HG03066 (cell line): ENCODE measurements at regions not wholly inside any gene's neighbourhood (a gene's known extent, or its start where the extent isn't known, plus 50 kb on each side); places are given as distances from the start of the nearest gene placed in this dataset.
"Not testable (repeated sequence)": the region's sequence is repeated elsewhere in the genome, so short reads cannot be mapped to it uniquely, and the experiment has no call there.

Experiments
- ATAC-seq: cut with Tn5 transposase; IDR thresholded peaks from one replicate; pipeline ENCODE4 v1.9.1; 2021; ENCODE audit warnings: low read depth; ENCODE audit not compliant: unreplicated experiment

DNA sequence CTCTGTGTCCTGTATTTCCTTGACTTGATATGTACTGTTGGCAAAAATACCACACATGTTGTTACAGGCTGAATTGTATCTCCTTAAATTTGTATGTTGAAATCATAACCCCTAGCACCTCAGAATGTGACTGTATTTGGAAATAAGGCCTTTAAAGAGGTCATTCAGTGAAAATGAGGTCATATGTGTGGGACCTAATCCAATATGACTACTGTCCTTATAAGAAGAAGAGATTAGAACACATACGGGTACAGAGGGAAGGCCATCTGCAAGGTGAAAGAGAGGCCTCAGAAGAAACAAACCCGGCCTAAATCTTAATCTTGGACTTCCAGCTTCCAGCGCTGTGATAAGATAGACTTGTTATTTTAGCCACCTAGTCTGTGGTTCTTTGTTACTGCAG is 202.5 kb downstream of the NUFIP1 start:
- ATAC-seq, result no peak

DNA sequence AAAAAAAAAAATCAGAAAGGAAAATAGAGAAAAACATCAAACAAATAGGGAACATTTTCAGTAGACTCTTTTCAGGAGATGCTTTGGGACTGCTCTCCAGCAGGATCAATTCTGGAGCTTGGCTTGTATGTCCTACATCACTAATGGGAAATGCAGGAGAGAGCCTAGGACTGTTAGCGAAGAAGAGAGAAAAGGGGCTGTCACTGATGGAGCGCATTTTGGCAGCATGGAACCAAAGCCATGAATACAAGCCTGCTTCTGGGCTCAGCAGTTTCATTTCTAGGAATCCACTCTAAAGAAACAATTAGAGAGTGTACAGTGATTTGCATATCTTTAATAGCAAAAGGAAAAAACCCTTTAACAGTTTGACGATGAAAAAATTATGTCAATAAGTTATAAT is 203.9 kb downstream of the NUFIP1 start:
- no peak for ATAC-seq

DNA sequence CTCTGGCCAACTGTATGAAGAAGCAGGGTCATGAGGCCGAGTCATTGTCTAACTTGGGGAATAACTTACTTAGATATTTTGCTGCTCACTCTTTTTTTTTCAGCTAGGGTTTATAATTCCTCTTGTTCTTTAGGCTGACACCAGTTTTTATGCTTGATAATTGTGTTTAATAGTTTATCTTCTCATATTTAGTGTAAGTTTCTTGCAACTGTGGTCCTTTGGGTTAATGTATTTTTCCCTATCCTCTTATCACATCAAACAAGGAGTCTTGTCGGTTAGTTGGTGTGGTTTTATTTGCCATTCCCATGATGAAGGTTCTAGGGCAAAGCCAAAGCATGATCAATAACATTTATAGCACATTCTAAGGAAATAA is 204.6 kb downstream of the NUFIP1 start:
- no peak for ATAC-seq

DNA sequence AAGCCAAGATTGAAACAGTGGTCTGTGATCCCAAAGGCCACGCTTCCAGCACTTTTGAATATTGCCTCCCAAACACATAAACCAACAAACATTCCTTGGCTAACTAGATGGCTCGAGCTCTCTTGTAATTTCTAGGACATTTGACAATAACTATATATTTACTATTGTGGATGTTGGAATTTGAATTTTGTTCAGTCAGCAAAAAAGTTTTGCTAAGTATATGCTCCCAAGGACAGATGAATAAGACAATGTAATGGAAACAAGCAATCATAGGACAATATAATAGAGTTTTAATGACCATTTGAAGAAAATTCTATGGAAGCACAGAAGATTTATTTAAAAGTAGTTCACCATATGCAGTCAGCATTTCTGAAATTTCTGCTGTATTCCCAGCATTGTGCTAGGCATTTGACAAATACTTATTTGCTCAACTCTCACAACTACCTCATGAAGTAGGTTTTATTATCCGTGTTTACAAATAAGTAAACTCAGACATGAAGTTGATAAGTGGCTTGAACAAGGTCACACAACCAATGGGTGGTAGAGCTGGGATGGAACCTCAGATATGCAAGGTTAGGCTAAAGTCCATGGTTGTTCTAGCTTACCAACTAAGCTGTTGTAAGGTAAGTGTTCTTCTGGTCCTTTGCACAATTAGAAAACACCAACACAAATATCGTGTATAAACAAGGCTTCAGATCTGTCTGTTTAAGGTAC is 205.1 kb downstream of the NUFIP1 start:
- ATAC-seq, result no peak

DNA sequence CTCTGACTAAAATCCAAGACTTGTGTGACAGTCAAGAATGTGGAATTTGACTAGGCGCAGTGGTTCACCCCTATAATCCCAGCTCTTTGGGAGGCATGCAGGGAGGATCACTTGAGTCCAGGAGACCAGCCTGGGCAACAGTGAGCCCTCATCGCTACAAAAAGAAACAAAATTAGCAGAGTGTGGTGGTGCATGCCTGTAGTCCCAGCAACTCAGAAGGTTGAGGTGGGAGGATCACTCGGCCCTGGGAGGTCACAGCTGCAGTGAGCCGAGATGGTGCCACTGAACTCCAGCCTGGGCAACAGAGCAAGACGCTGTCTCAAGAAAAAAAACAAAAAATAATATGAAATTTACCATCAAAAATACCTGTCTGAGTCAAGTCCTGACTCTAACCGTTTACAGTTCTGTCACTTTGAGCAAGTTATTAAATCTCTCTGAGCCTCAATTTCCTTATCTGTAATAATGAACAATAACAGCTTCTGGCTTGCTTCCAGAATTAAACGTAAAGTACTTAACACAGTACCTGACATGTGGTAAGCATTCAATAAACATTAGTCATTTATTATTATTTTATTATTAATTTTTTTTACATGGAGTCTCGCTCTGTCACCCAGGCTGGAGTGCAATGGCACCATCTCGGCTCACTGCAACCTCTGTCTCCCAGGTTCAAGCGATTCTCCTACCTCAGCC is 204.6 kb upstream of the TSC22D1 start:
- no peak for ATAC-seq

DNA sequence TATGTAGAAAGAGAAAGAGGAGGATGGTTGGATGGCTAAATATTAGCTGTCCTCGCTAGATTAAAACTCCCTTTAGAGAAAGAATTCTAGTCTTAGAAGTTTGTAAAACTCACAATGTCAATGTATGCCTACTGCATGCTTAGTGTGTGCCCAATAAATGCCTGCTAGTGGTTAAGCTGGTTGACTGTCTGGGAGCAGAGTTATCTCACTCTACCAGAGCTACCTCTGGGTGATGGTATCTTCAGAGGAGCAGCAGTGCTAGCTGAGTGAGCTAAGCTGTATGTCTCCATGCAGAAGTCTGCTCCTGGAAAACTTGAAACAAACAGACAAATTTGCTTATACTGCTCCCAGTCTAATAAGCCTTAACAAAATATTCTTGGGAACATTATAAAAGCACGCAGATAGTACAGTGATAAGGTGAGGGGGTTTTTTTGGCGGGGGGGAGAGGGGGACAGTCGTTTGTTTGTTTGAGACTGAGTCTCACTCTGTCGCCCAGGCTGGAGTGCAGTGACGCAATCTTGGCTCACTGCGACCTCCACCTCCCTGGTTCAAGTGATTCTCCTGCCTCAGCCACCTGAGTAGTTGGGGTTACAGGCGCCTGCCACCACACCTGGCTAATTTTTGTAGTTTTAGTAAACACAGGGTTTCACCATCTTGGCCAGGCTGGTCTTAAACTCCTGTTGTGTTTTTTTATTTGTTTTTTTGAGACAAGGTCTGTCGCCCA is 202.8 kb upstream of the TSC22D1 start:
- no peak for ATAC-seq

DNA sequence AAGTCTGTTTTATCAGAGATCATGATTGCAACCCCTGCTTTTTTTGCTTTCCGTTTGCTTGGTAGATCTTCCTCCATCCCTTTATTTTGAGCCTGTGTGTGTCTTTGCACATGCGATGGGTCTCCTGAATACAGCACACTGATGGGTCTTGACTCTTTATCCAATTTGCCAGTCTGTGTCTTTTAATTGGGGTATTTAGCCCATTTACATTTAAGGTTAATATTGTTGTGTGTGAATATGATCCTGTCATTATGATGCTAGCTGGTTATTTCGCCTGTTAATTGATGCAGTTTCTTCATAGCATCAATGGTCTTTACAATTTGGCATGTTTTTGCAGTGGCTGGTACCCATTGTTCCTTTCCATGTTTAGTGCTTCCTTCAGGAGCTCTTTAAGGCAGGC is 199.2 kb upstream of the TSC22D1 start:
- not testable (repeated sequence) for ATAC-seq

DNA sequence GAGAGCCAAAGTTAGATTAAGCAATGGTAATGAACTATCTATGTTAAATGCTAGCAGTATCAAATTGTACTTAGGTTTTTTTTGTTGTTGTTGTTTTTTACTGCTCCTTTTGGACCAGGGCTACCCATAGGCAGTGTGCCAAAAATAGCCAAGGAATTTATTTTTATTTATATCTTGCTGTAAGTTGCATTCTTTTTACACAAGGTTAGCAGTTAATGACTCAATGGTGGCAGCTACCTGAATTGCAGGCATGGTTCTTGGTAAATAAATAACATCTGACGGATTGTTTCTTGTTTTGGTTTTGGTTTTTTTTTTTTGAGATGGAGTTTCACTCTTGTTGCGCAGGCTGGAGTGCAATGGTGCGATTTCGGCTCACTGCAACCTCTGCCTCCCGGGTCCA is 194.8 kb upstream of the TSC22D1 start:
- no peak for ATAC-seq

DNA sequence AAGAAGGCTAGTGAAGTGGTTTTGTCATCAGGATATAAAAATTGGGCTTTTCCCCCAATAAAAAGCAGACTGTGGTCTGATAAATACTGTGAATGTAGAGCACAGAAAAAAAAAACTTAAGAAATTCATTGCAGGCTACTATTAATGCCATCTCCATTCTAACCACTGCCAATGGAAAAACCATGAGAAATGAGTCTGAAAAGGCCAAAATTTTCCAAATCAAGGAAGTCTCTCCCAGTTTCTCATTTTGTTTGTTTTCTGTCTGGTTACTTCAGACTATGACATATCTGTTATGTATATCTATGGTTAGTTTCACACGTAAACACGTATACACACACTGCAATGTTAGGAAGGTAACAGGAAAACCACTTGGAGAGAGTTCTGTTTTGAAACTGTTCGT is 193.6 kb upstream of the TSC22D1 start:
- no peak for ATAC-seq

DNA sequence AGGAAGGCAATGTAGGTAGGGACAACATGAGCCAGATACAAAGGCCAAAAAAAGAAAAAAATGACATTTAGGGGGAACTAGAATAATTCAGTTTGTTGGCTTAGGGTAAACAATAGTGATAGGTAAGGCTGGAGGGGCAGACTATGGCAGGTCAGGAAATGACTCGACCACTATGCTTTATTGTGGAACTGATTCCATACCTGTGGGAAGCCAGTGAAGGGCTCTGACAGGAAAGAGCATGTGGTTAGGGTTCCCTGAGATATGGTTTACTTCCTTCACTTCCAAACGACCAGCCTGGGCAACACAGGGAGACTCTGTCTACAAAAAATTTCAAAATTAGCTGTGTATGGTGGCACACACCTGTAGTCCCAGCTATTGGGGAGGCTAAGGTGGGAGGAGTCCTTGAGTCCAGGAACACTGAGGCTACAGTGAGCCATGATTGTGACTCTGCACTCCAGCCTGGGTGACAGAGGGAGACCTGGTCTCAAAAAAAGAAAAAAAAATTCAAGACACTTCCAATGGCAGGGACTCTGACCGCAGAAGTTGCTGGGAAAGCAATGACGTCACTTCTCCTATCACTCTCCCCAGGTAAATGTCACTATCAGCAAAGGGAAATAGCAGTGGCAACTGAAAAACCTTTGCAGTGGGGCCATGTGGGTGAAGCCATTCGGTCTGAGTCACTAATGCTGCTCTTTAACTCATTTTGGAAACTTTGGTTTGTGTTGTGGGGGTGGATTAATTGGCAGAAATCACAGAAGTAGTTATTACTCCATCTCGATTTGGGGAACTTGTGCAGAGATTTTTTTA is 192.8 kb upstream of the TSC22D1 start:
- ATAC-seq, result no peak

DNA sequence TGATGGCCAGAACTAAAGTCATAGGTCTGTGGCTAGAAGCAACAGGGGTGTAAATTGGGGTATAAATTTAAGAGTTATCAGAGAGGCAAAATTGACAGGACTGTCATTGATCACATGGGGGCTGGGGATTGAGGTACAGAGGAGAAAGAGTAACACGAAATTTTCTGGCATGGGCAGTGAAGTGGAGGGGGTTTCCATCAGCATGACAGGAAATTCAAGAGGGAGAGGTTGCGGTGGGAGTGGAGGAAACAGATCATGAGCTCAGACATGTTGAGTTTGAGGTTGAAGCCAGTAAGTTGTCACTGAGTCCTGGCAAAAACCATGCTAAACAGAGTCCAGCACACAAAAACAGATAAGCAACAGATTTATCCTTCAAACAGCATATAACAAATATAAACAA is 192.1 kb upstream of the TSC22D1 start:
- ATAC-seq, result peak; percentile 55

DNA sequence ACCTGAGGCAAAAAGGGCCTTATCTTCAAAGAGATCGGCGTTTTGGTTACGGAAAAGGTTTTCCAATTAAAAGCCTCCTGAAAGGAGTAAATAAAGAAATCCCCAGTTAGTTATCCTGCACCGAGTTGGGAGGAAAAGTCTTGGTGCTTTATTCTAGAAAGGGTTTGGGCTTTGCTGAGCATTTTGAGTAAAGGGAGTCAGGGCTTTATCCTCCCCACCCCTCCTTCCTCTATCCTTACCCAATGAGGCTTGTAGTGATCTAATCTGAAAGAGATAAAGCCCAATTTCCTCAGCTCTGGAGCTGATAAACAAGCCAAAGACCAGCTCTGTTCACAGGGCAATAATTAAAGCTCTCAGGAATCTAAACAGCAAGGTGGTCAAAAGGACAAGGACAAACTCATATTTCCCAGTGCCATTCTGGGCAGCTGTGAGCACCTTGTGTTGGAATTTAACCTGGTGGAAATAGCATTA is 188.9 kb upstream of the TSC22D1 start:
- ATAC-seq, result no peak

DNA sequence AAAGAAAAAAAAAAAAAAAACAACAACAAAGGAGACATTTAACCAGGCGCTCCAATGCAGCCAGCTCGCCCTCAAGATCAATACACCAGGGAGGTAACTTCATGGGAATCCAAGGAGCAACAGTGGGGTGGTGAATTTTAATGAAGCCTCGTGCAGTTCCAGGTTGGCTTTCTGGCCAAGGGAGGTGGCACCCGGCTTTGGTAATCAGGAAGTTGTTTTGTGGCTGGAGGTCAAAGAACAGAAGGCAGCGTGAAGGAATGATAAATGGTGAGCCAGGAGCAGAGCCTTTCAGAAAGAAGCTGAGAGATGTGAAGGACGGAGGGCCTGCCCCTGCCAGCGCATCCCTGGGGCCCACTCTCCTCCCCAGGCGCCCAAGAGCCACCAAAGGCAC is 188.2 kb upstream of the TSC22D1 start:
- ATAC-seq, result no peak

DNA sequence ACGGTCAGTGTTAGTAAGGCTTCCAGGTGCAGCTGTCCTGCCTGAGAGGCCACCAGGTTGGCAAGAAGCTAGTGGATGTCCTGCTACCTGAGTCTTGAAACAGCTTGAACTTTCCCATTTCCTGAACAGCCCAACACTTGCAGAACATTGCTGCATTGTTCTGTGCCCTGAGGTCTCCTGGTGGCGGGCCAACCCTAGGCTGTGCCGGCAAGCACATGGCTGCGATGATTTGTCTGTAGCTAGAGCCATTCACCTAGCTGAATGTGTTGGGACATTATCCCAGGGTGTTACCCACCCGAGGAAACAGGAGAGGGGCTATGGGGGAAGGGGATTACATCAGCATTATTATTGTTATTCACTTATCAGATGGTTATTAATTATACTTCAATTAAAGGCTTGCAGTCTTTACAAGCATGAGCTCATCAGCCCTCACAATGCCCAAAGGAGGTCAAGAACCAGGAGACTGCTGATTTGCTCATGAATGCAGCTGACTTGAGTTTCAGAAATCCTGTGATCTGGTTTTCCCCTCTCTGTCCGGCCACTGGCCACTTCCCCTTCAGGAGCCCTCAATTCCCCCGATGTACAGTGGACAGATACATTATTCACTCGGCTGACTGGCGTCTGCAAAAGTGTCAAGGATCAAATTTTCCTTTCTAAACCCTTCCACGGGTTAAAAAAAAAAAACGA is 187.6 kb upstream of the TSC22D1 start:
- no peak for ATAC-seq

DNA sequence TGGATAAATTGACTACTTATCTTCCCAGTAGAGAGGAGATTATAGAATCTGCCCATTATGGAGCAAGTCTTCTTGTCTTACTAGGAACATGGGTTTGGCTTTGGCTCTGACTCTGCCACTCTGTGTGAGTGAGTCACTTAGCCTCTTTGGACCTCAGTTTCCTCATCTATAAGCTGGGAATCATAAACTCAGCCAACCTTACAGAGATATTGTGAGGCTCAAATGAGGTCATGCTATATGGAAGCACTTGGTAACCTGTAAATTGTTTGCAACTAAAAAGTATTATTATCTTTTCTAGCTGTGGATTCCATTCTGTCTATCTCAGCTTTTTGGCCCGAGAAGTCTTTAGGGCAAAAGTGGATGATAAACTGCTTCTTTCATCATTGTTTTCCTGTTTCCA is 186.8 kb upstream of the TSC22D1 start:
- no peak for ATAC-seq

DNA sequence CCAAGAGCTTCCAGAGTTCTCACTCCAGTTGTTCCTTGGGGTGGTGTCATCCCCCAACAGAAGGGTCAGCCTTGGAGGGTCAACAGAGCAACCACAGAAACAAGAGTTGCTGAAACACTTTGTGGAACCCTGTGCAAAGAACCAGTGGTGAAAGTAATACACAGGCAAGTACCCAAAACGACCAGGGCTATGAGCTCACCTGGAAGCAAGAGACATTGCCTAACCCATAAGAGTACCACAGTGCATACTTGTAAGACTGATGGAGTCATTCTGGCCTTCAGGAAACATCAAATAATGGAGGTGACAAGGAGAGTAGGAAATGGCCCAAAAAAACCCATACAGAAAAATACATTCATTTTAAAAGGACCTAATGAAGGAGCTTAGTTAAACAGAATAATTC is 184.3 kb upstream of the TSC22D1 start:
- no peak for ATAC-seq

DNA sequence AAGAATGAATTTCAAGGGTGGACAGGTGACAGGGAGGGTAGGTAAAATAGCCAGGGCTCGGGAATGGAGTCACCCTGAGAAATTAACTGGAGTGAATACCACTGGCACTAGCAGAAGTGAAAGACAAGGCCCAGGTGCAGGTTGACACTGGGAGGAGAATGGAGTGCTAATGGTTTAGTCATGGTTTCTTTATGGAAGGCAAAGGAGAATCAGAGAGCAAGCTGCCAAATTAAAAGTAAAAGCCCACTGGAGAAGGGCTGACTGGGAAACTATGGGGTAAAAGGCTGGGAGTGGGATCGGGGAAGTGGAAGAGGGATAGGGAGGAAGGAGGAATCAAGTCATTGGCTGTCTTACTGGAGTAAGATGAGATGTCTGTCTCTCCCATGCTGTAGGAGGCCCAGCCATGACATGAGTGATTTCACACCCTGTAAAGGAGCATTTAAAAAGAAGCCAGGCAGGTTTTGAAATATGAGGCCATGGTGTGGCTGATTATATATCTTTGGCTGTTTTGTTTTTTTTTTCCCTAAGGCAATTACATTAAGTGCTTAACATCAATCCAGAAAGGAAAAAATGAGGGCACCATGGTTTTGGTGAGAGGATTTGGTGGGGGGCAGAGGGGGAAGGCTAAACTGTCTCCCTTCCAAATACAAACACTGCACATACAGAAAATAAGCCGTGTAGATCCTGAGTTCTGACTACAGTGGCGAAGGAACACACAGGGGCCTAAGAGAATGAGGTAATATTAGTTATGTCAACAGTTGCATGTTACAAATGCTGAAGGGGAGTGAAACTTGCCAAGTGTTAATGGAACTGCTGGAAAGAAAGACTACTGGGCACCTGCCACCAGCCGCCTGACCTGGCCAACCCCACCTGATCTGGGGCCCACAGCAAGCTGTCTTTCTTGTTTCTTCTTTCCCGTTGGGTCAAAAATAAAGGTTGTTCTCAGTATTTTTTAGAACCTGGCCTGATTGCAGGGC is 183.5 kb upstream of the TSC22D1 start:
- no peak for ATAC-seq

DNA sequence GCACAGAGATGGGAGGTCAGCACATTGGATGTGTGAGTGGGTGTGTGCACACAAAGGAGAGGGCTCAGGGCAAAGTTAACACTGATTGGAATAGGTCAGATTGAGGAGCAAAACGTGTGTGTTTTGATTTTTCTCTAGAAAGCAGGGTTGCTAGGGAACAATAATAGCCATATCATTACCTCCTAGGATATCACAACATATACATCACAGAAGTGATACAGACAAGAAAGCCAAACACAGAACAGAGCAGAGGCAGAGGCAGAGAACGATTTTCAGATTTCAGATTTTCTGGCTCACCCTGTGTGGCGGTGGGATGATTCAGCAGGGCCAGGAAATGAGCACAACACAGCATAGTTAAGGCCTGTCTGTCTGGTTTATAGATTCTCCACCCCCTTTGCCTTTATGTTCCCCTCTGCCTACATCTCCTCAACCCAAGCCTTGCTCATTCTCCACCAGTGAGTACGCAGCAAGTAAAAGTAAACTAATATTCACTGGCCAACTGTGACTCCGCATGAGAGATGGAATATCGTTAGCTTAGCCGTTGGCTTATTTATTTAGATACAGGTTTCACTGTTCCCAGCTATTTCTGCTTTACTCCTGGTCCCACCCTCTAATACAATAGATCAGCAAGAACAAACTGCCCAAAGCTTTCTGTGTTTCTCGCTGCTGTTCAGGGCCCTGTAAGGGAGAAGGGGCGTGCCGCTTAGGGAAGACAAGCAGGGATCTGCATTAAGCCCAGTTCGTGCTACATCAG is 182.7 kb upstream of the TSC22D1 start:
- ATAC-seq, result no peak

DNA sequence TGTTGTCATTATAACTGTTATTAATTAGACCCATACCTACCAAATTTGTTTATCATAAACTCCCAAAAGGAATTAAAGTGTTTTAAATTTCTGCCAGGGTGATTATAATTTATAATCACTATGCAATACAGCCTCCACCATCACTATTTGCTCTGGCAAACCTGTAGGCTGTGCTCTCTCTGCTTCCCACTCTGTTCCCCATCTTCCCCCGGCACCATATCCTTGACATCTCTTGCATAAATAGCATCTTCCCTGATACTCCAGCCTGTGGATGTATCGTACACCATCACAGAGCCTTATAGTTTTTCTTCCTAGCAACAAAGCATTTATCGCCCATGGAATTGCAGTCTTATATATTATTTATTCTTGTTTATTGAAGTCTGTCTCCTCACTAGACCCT is 181.5 kb upstream of the TSC22D1 start:
- ATAC-seq, result no peak
